HepG2 (cell line): ENCODE measurements at regions not wholly inside any gene's neighbourhood (a gene's known extent, or its start where the extent isn't known, plus 50 kb on each side); places are given as distances from the start of the nearest gene placed in this dataset.
A peak's percentile ranks its signal among the peaks of the same experiment; 100 is the strongest.

Source experiments
- ARNTL ChIP-seq: sonication (generic); formaldehyde crosslinking; IDR thresholded peaks from 2 replicates; pipeline ENCODE4 v1.4.0; 2020; ENCODE audit warnings: mild to moderate bottlenecking, missing genetic modification reagents
- CCAR2 ChIP-seq: fragments of 200-400 bp; formaldehyde crosslinking; optimal IDR thresholded peaks from 2 replicates; pipeline ENCODE3; 2018; ENCODE audit warnings: low read depth, mild to moderate bottlenecking, low read length, moderate library complexity
- ISX ChIP-seq: sonication (generic); formaldehyde crosslinking; conservative IDR thresholded peaks from 2 replicates; pipeline ENCODE4 v1.5.0; 2020; ENCODE audit warnings: missing genetic modification reagents
- KDM4B ChIP-seq: sonication (generic); formaldehyde crosslinking; IDR thresholded peaks from 2 replicates; pipeline ENCODE4 v1.4.0; 2020; ENCODE audit warnings: missing genetic modification reagents
- KDM5B ChIP-seq: sonication (generic); formaldehyde crosslinking; IDR thresholded peaks from 2 replicates; pipeline ENCODE4 v1.4.0; 2020; ENCODE audit warnings: missing genetic modification reagents, mild to moderate bottlenecking, borderline replicate concordance
- POLR2G ChIP-seq: fragments of 200-400 bp; formaldehyde crosslinking; IDR thresholded peaks from 2 replicates; pipeline ENCODE4 v1.6.1; 2018; ENCODE audit warnings: mild to moderate bottlenecking, low read depth, low read length, moderate library complexity
- RFXAP ChIP-seq: sonication (generic); formaldehyde crosslinking; IDR thresholded peaks from 2 replicates; pipeline ENCODE4 v1.4.0; 2020; ENCODE audit warnings: missing genetic modification reagents, borderline replicate concordance
- SPEN ChIP-seq: sonication (generic); formaldehyde crosslinking; IDR thresholded peaks from 2 replicates; pipeline ENCODE4 v1.5.1; 2020; ENCODE audit warnings: low read depth, mild to moderate bottlenecking, missing genetic modification reagents
- TEAD3 ChIP-seq: optimal IDR thresholded peaks from 2 replicates; pipeline ENCODE3; 2016; ENCODE audit warnings: borderline replicate concordance
- ZFP36L2 ChIP-seq: sonication (generic); formaldehyde crosslinking; IDR thresholded peaks from 2 replicates; pipeline ENCODE4 v1.4.0; 2020; ENCODE audit warnings: missing genetic modification reagents
- ZKSCAN5 ChIP-seq: sonication (generic); formaldehyde crosslinking; IDR thresholded peaks from 2 replicates; pipeline ENCODE4 v1.5.1; 2020; ENCODE audit warnings: mild to moderate bottlenecking, missing genetic modification reagents
- ZMAT3 ChIP-seq: sonication (generic); formaldehyde crosslinking; conservative IDR thresholded peaks from 2 replicates; pipeline ENCODE4 v1.7.0; 2021; ENCODE audit warnings: missing genetic modification reagents
- ZNF337 ChIP-seq: sonication (generic); formaldehyde crosslinking; IDR thresholded peaks from 2 replicates; pipeline ENCODE4 v1.5.1; 2020; ENCODE audit warnings: missing genetic modification reagents, low read depth, mild to moderate bottlenecking, borderline replicate concordance
- ZNF530 ChIP-seq: sonication (generic); formaldehyde crosslinking; IDR thresholded peaks from 2 replicates; pipeline ENCODE4 v1.5.0; 2020; ENCODE audit warnings: low read depth, mild to moderate bottlenecking, missing genetic modification reagents
- ZNF780A ChIP-seq: sonication (generic); formaldehyde crosslinking; IDR thresholded peaks from 2 replicates; pipeline ENCODE4 v1.8.0; 2022; ENCODE audit warnings: mild to moderate bottlenecking, missing genetic modification reagents, moderate library complexity
- TF ChIP-seq, protein P1 (sequence below): sonication (generic); formaldehyde crosslinking; IDR thresholded peaks from 2 replicates; pipeline ENCODE4 v1.4.0; 2020; ENCODE audit warnings: missing genetic modification reagents
- TF ChIP-seq, protein P2 (sequence below): sonication (generic); formaldehyde crosslinking; conservative IDR thresholded peaks from 2 replicates; pipeline ENCODE4 v1.4.0; 2020; ENCODE audit warnings: mild to moderate bottlenecking, missing genetic modification reagents, moderate library complexity
- TF ChIP-seq, protein P3 (sequence below): sonication (generic); formaldehyde crosslinking; IDR thresholded peaks from 2 replicates; pipeline ENCODE4 v1.8.0; 2022; ENCODE audit warnings: missing genetic modification reagents, low read depth, mild to moderate bottlenecking, borderline replicate concordance
- TF ChIP-seq, protein P4 (sequence below): sonication (generic); formaldehyde crosslinking; IDR thresholded peaks from 2 replicates; pipeline ENCODE4 v1.4.0; 2020; ENCODE audit warnings: missing genetic modification reagents
- TF ChIP-seq, protein P5 (sequence below): sonication (generic); formaldehyde crosslinking; IDR thresholded peaks from 2 replicates; pipeline ENCODE4 v1.4.0; 2020; ENCODE audit warnings: mild to moderate bottlenecking, missing genetic modification reagents

DNA sequence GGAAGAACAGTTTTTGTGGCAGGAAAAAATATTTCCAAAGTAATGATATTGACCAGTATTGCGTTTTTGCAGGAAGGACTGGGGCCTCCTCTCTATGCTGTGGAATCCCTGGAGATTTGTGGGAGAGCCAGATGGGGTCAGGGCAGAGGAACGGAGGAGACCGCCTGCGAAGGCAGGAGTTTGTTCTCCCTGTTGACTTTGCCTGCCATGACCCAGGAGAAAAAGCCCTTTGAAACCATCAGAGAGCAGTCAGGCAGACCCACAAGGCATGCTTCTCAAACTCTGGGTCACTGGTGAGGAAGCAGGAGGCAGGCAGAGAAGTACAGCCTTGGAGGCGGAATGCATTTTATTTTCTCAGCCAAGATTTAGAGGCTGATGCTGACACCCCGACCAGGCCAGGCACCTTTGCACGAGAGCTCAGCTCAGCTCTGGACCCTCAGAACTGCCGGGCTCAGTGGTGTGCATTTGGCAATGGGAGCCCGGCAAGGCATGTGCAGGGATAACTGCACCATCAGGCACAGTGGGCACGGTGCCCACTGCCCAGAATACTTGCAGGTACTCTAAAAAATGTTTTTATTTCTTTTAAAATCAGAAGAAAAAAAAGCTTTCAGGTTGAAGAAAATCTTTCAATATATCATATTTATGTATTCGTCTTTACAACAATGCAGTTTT lies 410.4 kb downstream of the RPS24 start (continued):
- TF ChIP-seq, protein P1, sequence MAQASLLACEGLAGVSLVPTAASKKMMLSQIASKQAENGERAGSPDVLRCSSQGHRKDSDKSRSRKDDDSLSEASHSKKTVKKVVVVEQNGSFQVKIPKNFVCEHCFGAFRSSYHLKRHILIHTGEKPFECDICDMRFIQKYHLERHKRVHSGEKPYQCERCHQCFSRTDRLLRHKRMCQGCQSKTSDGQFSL: no peak
- no peak; the same call in 1 of the 2 replicates for TF ChIP-seq RFXAP
- no peak for TF ChIP-seq KDM4B (CRISPR knock-in tag)
- no peak for TF ChIP-seq ZNF780A
- no peak for TF ChIP-seq ZFP36L2 (CRISPR knock-in tag)
- TF ChIP-seq ZNF530 (CRISPR knock-in tag): no peak
- TF ChIP-seq ZNF337 (CRISPR knock-in tag): no peak
- TF ChIP-seq TEAD3 (CRISPR knock-in tag): no peak
- TF ChIP-seq, protein P2, sequence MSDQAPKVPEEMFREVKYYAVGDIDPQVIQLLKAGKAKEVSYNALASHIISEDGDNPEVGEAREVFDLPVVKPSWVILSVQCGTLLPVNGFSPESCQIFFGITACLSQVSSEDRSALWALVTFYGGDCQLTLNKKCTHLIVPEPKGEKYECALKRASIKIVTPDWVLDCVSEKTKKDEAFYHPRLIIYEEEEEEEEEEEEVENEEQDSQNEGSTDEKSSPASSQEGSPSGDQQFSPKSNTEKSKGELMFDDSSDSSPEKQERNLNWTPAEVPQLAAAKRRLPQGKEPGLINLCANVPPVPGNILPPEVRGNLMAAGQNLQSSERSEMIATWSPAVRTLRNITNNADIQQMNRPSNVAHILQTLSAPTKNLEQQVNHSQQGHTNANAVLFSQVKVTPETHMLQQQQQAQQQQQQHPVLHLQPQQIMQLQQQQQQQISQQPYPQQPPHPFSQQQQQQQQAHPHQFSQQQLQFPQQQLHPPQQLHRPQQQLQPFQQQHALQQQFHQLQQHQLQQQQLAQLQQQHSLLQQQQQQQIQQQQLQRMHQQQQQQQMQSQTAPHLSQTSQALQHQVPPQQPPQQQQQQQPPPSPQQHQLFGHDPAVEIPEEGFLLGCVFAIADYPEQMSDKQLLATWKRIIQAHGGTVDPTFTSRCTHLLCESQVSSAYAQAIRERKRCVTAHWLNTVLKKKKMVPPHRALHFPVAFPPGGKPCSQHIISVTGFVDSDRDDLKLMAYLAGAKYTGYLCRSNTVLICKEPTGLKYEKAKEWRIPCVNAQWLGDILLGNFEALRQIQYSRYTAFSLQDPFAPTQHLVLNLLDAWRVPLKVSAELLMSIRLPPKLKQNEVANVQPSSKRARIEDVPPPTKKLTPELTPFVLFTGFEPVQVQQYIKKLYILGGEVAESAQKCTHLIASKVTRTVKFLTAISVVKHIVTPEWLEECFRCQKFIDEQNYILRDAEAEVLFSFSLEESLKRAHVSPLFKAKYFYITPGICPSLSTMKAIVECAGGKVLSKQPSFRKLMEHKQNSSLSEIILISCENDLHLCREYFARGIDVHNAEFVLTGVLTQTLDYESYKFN (CRISPR knock-in tag): peak; percentile 62
- no peak for TF ChIP-seq ZKSCAN5 (CRISPR knock-in tag)
- no peak for TF ChIP-seq SPEN (CRISPR knock-in tag)
- 0 out of 2 replicates have a peak, but pooled peaks have one; percentile 33 for TF ChIP-seq KDM5B (CRISPR knock-in tag)
- no peak for TF ChIP-seq ZMAT3 (CRISPR knock-in tag)
- TF ChIP-seq POLR2G: no peak
- TF ChIP-seq, protein P3, sequence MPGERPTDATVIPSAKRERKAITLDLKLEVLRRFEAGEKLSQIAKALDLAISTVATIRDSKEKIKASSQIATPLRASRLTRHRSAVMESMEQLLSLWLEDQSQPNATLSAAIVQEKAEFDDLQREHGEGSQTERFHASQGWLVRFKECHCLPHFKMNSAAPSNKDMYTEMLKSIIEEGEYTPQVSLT (CRISPR knock-in tag): no peak
- no peak for TF ChIP-seq ARNTL (CRISPR knock-in tag)
- no peak for TF ChIP-seq CCAR2
- TF ChIP-seq, protein P4, sequence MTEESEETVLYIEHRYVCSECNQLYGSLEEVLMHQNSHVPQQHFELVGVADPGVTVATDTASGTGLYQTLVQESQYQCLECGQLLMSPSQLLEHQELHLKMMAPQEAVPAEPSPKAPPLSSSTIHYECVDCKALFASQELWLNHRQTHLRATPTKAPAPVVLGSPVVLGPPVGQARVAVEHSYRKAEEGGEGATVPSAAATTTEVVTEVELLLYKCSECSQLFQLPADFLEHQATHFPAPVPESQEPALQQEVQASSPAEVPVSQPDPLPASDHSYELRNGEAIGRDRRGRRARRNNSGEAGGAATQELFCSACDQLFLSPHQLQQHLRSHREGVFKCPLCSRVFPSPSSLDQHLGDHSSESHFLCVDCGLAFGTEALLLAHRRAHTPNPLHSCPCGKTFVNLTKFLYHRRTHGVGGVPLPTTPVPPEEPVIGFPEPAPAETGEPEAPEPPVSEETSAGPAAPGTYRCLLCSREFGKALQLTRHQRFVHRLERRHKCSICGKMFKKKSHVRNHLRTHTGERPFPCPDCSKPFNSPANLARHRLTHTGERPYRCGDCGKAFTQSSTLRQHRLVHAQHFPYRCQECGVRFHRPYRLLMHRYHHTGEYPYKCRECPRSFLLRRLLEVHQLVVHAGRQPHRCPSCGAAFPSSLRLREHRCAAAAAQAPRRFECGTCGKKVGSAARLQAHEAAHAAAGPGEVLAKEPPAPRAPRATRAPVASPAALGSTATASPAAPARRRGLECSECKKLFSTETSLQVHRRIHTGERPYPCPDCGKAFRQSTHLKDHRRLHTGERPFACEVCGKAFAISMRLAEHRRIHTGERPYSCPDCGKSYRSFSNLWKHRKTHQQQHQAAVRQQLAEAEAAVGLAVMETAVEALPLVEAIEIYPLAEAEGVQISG (CRISPR knock-in tag): no peak; the same call in 1 of the 2 replicates
- TF ChIP-seq, protein P5, sequence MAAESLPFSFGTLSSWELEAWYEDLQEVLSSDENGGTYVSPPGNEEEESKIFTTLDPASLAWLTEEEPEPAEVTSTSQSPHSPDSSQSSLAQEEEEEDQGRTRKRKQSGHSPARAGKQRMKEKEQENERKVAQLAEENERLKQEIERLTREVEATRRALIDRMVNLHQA (CRISPR knock-in tag): no peak
- no peak for TF ChIP-seq ISX (CRISPR knock-in tag)
